H1 (cell line): ENCODE measurements at regions not wholly inside any gene's neighbourhood (a gene's known extent, or its start where the extent isn't known, plus 50 kb on each side); places are given as distances from the start of the nearest gene placed in this dataset.

Source experiments
- CHD7 ChIP-seq: fragments of 300-600 bp; sonication (generic); IDR thresholded peaks from 2 replicates; pipeline ENCODE4 v1.7.1; 2012; ENCODE audit warnings: low read length, moderate library complexity, mild to moderate bottlenecking, inconsistent platforms; ENCODE audit not compliant: insufficient replicate concordance
- CTCF ChIP-seq, 3 experiments: IDR thresholded peaks; 1 replicate in 2 of 3; 2 replicates in 1 of 3; pipeline versions ENCODE4 v1.5.1 to v1.6.1; 2011; ENCODE audit warnings: low read length in 3 of 3, mild to moderate bottlenecking in 3 of 3, inconsistent platforms in 2 of 3, low read depth in 1 of 3, moderate library complexity in 1 of 3; ENCODE audit not compliant: insufficient read depth in 1 of 3; ENCODE audit errors: control extremely low read depth in 1 of 3
- EGR1 ChIP-seq: IDR thresholded peaks from 2 replicates; pipeline ENCODE4 v1.6.1; 2011; ENCODE audit warnings: low read depth, low read length, borderline replicate concordance
- GABPA ChIP-seq: IDR thresholded peaks from 2 replicates; pipeline ENCODE4 v1.6.1; 2011; ENCODE audit warnings: mild to moderate bottlenecking, low read length, moderate library complexity, borderline replicate concordance; ENCODE audit not compliant: insufficient read depth
- POLR2A ChIP-seq, 2 experiments: IDR thresholded peaks; 1 replicate in 1 of 2; 2 replicates in 1 of 2; pipeline ENCODE4 v1.6.1; 2011; ENCODE audit warnings: low read depth in 2 of 2, low read length in 2 of 2, mild to moderate bottlenecking in 2 of 2; ENCODE audit errors: control extremely low read depth in 1 of 2
- SIX5 ChIP-seq: IDR thresholded peaks from 2 replicates; pipeline ENCODE4 v1.6.1; 2011; ENCODE audit warnings: mild to moderate bottlenecking, low read depth, low read length

GRCh38 chr11:90661233-90661632 is 438.4 kb upstream of the CHORDC1 start:
- TF ChIP-seq CTCF (IDR thresholded peaks at IDR 0.05; ENCODE audit: control extremely low read depth in 1 of 3, insufficient read depth in 1 of 3, low read depth in 1 of 3, low read length in 3 of 3) (no peak), POLR2A (IDR thresholded peaks at IDR 0.05; ENCODE audit: control extremely low read depth in 1 of 2, low read depth in 2 of 2, low read length in 2 of 2) (no peak), EGR1 (no peak), CHD7 (no peak), SIX5 (no peak), GABPA (no peak)
